ENCODE measurements at regions not wholly inside any gene's neighbourhood (a gene's known extent, or its start where the extent isn't known, plus 50 kb on each side); places are given as distances from the start of the nearest gene placed in this dataset.

- Histone ChIP-seq H3K36me3 (ENCODE audit: control insufficient read depth, insufficient read depth, low read length) (no peaks in the 10 kb centered on the region), H3K14ac (replicated peaks; ENCODE audit: low read depth, low read length) (no peak overlapping the region), H4K8ac (ENCODE audit: low read depth in 2 of 2, low read length in 2 of 2) (no peak overlapping the region), H3K56ac (ENCODE audit: extremely low read depth, insufficient read depth, low read length) (no peak overlapping the region), H2AK9ac (replicated peaks; ENCODE audit: low read depth, low read length, poor library complexity) (no peak overlapping the region), H3K4me2 (ENCODE audit: low read depth, low read length) (no peak overlapping the region), H3K79me1 (ENCODE audit: low read depth in 1 of 2, low read length in 2 of 2) (no peaks in the 10 kb centered on the region), H3K23ac (ENCODE audit: low read depth, low read length) (no peak overlapping the region), H3K4ac (ENCODE audit: low read depth, low read length) (no peak overlapping the region), H3K27me3 (ENCODE audit: control insufficient read depth, insufficient read depth, low read length) (no peaks in the 10 kb centered on the region; the same call in 1 of the 2 replicates), H2AFZ (replicated peaks; ENCODE audit: low read length, poor library complexity) (no peak overlapping the region), H3K4me1 (ENCODE audit: control insufficient read depth, insufficient read depth, low read length) (no peaks in the 10 kb centered on the region), H2BK20ac (ENCODE audit: low read depth, low read length) (no peak overlapping the region), H3K18ac (ENCODE audit: low read depth, low read length) (no peak overlapping the region), H2BK5ac (ENCODE audit: low read depth, low read length, poor library complexity, severe bottlenecking) (no peak overlapping the region), H3K9me3 (ENCODE audit: control insufficient read depth, insufficient read depth, low read length) (no peaks in the 10 kb centered on the region), H4K5ac (ENCODE audit: low read depth, low read length) (no peak overlapping the region), H4K20me1 (ENCODE audit: insufficient read depth, low read length) (no peaks in the 10 kb centered on the region), H2AK5ac (ENCODE audit: low read depth, low read length) (no peak overlapping the region), H2BK120ac (ENCODE audit: low read depth, low read length) (no peak overlapping the region), H4K91ac (ENCODE audit: insufficient read depth, low read depth, low read length) (no peak overlapping the region), H3K27ac (ENCODE audit: insufficient read depth, low read length) (no peak overlapping the region), H2BK15ac (ENCODE audit: low read depth, low read length) (no peak overlapping the region), H3K4me3 (ENCODE audit: insufficient read depth, low read depth, low read length) (no peak overlapping the region), H3K9me1 (ENCODE audit: insufficient read depth, low read length) (no peaks in the 10 kb centered on the region), H3K9ac (ENCODE audit: low read depth, low read length) (no peak overlapping the region)
- CTCF ChIA-PET = no interaction called here
- no peak for ATAC-seq (ENCODE audit: low read depth)
- TF ChIP-seq NFE2L2 (IDR thresholded peaks at IDR 0.05; ENCODE audit: low read depth, low read length) (no peak), RAD21 (IDR thresholded peaks at IDR 0.05; ENCODE audit: low read length) (no peak), CEBPB (IDR thresholded peaks at IDR 0.05; ENCODE audit: low read depth, low read length) (no peak), ELK1 (IDR thresholded peaks at IDR 0.05; ENCODE audit: borderline replicate concordance, low read depth, low read length) (no peak), SMC3 (IDR thresholded peaks at IDR 0.05; ENCODE audit: low read depth, low read length) (no peak), BHLHE40 (IDR thresholded peaks at IDR 0.05; ENCODE audit: low read depth, low read length) (no peak), FOS (IDR thresholded peaks at IDR 0.05; ENCODE audit: low read depth, low read length) (no peak), MAFK (IDR thresholded peaks at IDR 0.05; ENCODE audit: low read depth, low read length) (no peak), POLR2A (IDR thresholded peaks at IDR 0.05; ENCODE audit: low read depth, low read length) (no peak), MXI1 (IDR thresholded peaks at IDR 0.05; ENCODE audit: borderline replicate concordance, low read depth, low read length) (no peak), RFX5 (IDR thresholded peaks at IDR 0.05; ENCODE audit: low read depth, low read length) (no peak), RCOR1 (IDR thresholded peaks at IDR 0.05; ENCODE audit: insufficient replicate concordance, low read length) (no peak), CHD1 (IDR thresholded peaks at IDR 0.05; ENCODE audit: low read depth, low read length) (no peak), MAZ (IDR thresholded peaks at IDR 0.05; ENCODE audit: borderline replicate concordance, low read depth, low read length) (no peak)
- TF ChIP-seq, protein P1, sequence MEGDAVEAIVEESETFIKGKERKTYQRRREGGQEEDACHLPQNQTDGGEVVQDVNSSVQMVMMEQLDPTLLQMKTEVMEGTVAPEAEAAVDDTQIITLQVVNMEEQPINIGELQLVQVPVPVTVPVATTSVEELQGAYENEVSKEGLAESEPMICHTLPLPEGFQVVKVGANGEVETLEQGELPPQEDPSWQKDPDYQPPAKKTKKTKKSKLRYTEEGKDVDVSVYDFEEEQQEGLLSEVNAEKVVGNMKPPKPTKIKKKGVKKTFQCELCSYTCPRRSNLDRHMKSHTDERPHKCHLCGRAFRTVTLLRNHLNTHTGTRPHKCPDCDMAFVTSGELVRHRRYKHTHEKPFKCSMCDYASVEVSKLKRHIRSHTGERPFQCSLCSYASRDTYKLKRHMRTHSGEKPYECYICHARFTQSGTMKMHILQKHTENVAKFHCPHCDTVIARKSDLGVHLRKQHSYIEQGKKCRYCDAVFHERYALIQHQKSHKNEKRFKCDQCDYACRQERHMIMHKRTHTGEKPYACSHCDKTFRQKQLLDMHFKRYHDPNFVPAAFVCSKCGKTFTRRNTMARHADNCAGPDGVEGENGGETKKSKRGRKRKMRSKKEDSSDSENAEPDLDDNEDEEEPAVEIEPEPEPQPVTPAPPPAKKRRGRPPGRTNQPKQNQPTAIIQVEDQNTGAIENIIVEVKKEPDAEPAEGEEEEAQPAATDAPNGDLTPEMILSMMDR (conservative IDR thresholded peaks at IDR 0.05; ENCODE audit: low read depth, low read length) = no peak
- TF ChIP-seq, protein P2, sequence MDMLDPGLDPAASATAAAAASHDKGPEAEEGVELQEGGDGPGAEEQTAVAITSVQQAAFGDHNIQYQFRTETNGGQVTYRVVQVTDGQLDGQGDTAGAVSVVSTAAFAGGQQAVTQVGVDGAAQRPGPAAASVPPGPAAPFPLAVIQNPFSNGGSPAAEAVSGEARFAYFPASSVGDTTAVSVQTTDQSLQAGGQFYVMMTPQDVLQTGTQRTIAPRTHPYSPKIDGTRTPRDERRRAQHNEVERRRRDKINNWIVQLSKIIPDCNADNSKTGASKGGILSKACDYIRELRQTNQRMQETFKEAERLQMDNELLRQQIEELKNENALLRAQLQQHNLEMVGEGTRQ (IDR thresholded peaks at IDR 0.05; ENCODE audit: low read depth, low read length) = no peak
- dilution Hi-C loops (cut with HindIII; ENCODE audit: low sequenced_read_pairs, unreplicated experiment) (no loop called here), intact Hi-C loops (cut with micrococcal nuclease) (no loop called here), in situ Hi-C loops (cut with MboI; ENCODE audit: low sequenced_read_pairs) (no loop called here)
- BruUV-seq (replicated peaks) = no TSS peak
- no peak for DNase-seq
- WGBS, 2 experiments (ENCODE audit: extremely low coverage in 2 of 2, insufficient read length in 1 of 2) = no CpG with 5 or more reads among the region's 7 CpGs
- POLR2A ChIA-PET (ENCODE audit: unreplicated experiment) = no interaction called here
These were observed 177.0 kb downstream of the SNX10 start for GRCh38 chr7:26468625-26469024.
